SK-N-SH treated with all-trans-retinoic acid at 6 μM for 48 hours (cell line): ENCODE measurements at regions not wholly inside any gene's neighbourhood (a gene's known extent, or its start where the extent isn't known, plus 50 kb on each side); places are given as distances from the start of the nearest gene placed in this dataset.

Experiments
- ATAC-seq: fragments of 200-7000 bp; cut with Tn5 transposase; 3 replicates; pipeline ENCODE4 v1.9.1; 2020; ENCODE audit warnings: mild to moderate bottlenecking, moderate library complexity
- ARNTL ChIP-seq: fragments of 450-650 bp; formaldehyde crosslinking; IDR thresholded peaks from 2 replicates; pipeline ENCODE4 v1.5.0; 2020; ENCODE audit warnings: low read depth, mild to moderate bottlenecking, moderate library complexity, borderline replicate concordance
- BACH2 ChIP-seq: fragments of 250-450 bp; sonication (Bioruptor Pico); IDR thresholded peaks from 2 replicates; pipeline ENCODE4 v1.9.0; 2021; ENCODE audit warnings: mild to moderate bottlenecking, borderline replicate concordance
- CREB5 ChIP-seq: fragments of 250-450 bp; sonication (Bioruptor Pico); IDR thresholded peaks from 2 replicates; pipeline ENCODE4 v1.5.1; 2020; ENCODE audit warnings: low read depth, mild to moderate bottlenecking, moderate library complexity
- CSDC2 ChIP-seq: fragments of 250-450 bp; sonication (Bioruptor Pico); IDR thresholded peaks from 2 replicates; pipeline ENCODE4 v1.5.0; 2020; ENCODE audit warnings: mild to moderate bottlenecking, moderate library complexity
- ESRRG ChIP-seq: fragments of 250-450 bp; sonication (Bioruptor Pico); IDR thresholded peaks from 2 replicates; pipeline ENCODE4 v1.6.1; 2021; ENCODE audit warnings: mild to moderate bottlenecking
- OSR1 ChIP-seq: fragments of 250-450 bp; sonication (Bioruptor Pico); IDR thresholded peaks from 2 replicates; pipeline ENCODE4 v1.8.0; 2022; ENCODE audit warnings: moderate library complexity, mild to moderate bottlenecking, inconsistent platforms
- PATZ1 ChIP-seq: fragments of 250-450 bp; sonication (Bioruptor Pico); IDR thresholded peaks from 2 replicates; pipeline ENCODE4 v1.8.0; 2020; ENCODE audit warnings: mild to moderate bottlenecking, moderate library complexity, borderline replicate concordance
- PPARA ChIP-seq: fragments of 250-450 bp; sonication (Bioruptor Pico); IDR thresholded peaks from 2 replicates; pipeline ENCODE4 v1.5.0; 2020; ENCODE audit warnings: mild to moderate bottlenecking, borderline replicate concordance
- RARB ChIP-seq: fragments of 250-450 bp; sonication (Bioruptor Pico); IDR thresholded peaks from 2 replicates; pipeline ENCODE4 v1.8.0; 2021; ENCODE audit warnings: mild to moderate bottlenecking, moderate library complexity
- SNAI2 ChIP-seq: fragments of 250-450 bp; sonication (Bioruptor Pico); IDR thresholded peaks from 2 replicates; pipeline ENCODE4 v1.5.0; 2020; ENCODE audit warnings: mild to moderate bottlenecking, moderate library complexity
- TCF4 ChIP-seq: fragments of 250-450 bp; sonication (Bioruptor Pico); IDR thresholded peaks from 2 replicates; pipeline ENCODE4 v1.8.0; 2021; ENCODE audit warnings: mild to moderate bottlenecking, moderate library complexity, borderline replicate concordance
- TOX ChIP-seq: fragments of 250-450 bp; sonication (Bioruptor Pico); IDR thresholded peaks from 2 replicates; pipeline ENCODE4 v1.8.0; 2021; ENCODE audit warnings: mild to moderate bottlenecking, moderate library complexity, borderline replicate concordance
- ZC3H10 ChIP-seq: fragments of 250-450 bp; sonication (Bioruptor Pico); IDR thresholded peaks from 2 replicates; pipeline ENCODE4 v1.5.1; 2021; ENCODE audit warnings: mild to moderate bottlenecking, moderate library complexity
- ZFP30 ChIP-seq: fragments of 450-650 bp; formaldehyde crosslinking; IDR thresholded peaks from 2 replicates; pipeline ENCODE4 v1.5.0; 2022; ENCODE audit warnings: mild to moderate bottlenecking, moderate library complexity
- ZNF565 ChIP-seq: fragments of 450-650 bp; formaldehyde crosslinking; conservative IDR thresholded peaks from 2 replicates; pipeline ENCODE4 v1.5.0; 2020; ENCODE audit warnings: low read depth, mild to moderate bottlenecking, moderate library complexity
- ZNF70 ChIP-seq: fragments of 450-650 bp; formaldehyde crosslinking; IDR thresholded peaks from 2 replicates; pipeline ENCODE4 v1.5.0; 2020; ENCODE audit warnings: mild to moderate bottlenecking, moderate library complexity
- ZNF8 ChIP-seq: fragments of 450-650 bp; formaldehyde crosslinking; IDR thresholded peaks from 2 replicates; pipeline ENCODE4 v1.5.0; 2020; ENCODE audit warnings: mild to moderate bottlenecking, moderate library complexity
- TF ChIP-seq, protein P1 (sequence below): fragments of 250-450 bp; sonication (Bioruptor Pico); IDR thresholded peaks from 2 replicates; pipeline ENCODE4 v1.5.0; 2020; ENCODE audit warnings: mild to moderate bottlenecking, moderate library complexity
- TF ChIP-seq, protein P2 (sequence below): fragments of 250-450 bp; sonication (Bioruptor Pico); IDR thresholded peaks from 2 replicates; pipeline ENCODE4 v1.5.1; 2021; ENCODE audit warnings: mild to moderate bottlenecking, moderate library complexity

- no peak for TF ChIP-seq SNAI2 (CRISPR knock-in tag)
- no peak for TF ChIP-seq CREB5 (CRISPR knock-in tag)
- TF ChIP-seq ESRRG (CRISPR knock-in tag) = no peak
- TF ChIP-seq CSDC2 (CRISPR knock-in tag) = no peak
- no peak for TF ChIP-seq ARNTL (CRISPR knock-in tag)
- no peak for TF ChIP-seq TCF4 (CRISPR knock-in tag)
- TF ChIP-seq, protein P1, sequence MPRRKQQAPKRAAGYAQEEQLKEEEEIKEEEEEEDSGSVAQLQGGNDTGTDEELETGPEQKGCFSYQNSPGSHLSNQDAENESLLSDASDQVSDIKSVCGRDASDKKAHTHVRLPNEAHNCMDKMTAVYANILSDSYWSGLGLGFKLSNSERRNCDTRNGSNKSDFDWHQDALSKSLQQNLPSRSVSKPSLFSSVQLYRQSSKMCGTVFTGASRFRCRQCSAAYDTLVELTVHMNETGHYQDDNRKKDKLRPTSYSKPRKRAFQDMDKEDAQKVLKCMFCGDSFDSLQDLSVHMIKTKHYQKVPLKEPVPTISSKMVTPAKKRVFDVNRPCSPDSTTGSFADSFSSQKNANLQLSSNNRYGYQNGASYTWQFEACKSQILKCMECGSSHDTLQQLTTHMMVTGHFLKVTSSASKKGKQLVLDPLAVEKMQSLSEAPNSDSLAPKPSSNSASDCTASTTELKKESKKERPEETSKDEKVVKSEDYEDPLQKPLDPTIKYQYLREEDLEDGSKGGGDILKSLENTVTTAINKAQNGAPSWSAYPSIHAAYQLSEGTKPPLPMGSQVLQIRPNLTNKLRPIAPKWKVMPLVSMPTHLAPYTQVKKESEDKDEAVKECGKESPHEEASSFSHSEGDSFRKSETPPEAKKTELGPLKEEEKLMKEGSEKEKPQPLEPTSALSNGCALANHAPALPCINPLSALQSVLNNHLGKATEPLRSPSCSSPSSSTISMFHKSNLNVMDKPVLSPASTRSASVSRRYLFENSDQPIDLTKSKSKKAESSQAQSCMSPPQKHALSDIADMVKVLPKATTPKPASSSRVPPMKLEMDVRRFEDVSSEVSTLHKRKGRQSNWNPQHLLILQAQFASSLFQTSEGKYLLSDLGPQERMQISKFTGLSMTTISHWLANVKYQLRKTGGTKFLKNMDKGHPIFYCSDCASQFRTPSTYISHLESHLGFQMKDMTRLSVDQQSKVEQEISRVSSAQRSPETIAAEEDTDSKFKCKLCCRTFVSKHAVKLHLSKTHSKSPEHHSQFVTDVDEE (CRISPR knock-in tag) = no peak
- no peak for TF ChIP-seq RARB (CRISPR knock-in tag)
- TF ChIP-seq ZFP30 (CRISPR knock-in tag) = no peak
- no peak for ATAC-seq
Observed at GRCh38 chr10:88097536-88097935, 234.1 kb downstream of the PTEN start.

DNA sequence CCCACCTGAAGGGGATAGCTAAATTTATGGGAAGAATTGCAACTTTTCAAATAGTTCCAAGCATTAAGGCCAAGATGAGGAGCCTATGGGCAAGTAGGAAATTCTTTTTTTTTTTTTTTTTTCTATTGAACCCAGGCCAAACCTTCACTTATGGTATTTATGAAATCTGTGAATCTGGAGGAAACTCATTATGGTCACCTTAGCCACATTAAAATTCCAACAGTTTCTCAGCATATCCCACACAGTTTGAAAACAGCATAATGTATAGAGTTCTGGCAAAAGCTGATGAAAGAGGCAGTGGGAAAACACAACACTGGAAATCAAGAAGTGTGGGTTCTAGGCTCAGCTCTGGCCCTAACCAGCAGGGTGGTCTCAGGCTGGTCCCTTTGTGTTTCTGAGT lies 236.9 kb downstream of the PTEN start:
- TF ChIP-seq CSDC2 (CRISPR knock-in tag) = no peak
- no peak for TF ChIP-seq ZNF565
- no peak for TF ChIP-seq TCF4 (CRISPR knock-in tag)
- TF ChIP-seq, protein P2, sequence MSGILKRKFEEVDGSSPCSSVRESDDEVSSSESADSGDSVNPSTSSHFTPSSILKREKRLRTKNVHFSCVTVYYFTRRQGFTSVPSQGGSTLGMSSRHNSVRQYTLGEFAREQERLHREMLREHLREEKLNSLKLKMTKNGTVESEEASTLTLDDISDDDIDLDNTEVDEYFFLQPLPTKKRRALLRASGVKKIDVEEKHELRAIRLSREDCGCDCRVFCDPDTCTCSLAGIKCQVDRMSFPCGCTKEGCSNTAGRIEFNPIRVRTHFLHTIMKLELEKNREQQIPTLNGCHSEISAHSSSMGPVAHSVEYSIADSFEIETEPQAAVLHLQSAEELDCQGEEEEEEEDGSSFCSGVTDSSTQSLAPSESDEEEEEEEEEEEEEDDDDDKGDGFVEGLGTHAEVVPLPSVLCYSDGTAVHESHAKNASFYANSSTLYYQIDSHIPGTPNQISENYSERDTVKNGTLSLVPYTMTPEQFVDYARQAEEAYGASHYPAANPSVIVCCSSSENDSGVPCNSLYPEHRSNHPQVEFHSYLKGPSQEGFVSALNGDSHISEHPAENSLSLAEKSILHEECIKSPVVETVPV (CRISPR knock-in tag) = no peak
- no peak for TF ChIP-seq ZNF70
- no peak for TF ChIP-seq SNAI2 (CRISPR knock-in tag)
- TF ChIP-seq OSR1 = no peak
- TF ChIP-seq TOX (CRISPR knock-in tag) = no peak
- no peak for TF ChIP-seq BACH2 (CRISPR knock-in tag)
- TF ChIP-seq ZFP30 (CRISPR knock-in tag) = no peak
- no peak for TF ChIP-seq ZNF8 (CRISPR knock-in tag)
- TF ChIP-seq RARB (CRISPR knock-in tag) = no peak
- TF ChIP-seq PPARA (CRISPR knock-in tag) = no peak
- TF ChIP-seq, protein P1 (CRISPR knock-in tag) = no peak
- no peak for TF ChIP-seq PATZ1 (CRISPR knock-in tag)
- no peak for ATAC-seq

- no peak for ATAC-seq
- no peak for TF ChIP-seq ZC3H10 (CRISPR knock-in tag)
- no peak for TF ChIP-seq CSDC2 (CRISPR knock-in tag)
- TF ChIP-seq OSR1 = no peak
- TF ChIP-seq ZNF70 = no peak
- TF ChIP-seq RARB (CRISPR knock-in tag) = no peak
- TF ChIP-seq, protein P1 (CRISPR knock-in tag) = no peak
Observed at GRCh38 chr10:88101666-88102065, 238.2 kb downstream of the PTEN start.
